A673 (cell line): ENCODE measurements at regions not wholly inside any gene's neighbourhood (a gene's known extent, or its start where the extent isn't known, plus 50 kb on each side); places are given as distances from the start of the nearest gene placed in this dataset.

Experiments used
- CTCF ChIP-seq: fragments of 300-800, 200-600 bp; sonication (generic); conservative IDR thresholded peaks from 2 replicates; pipeline ENCODE4 v1.5.1; 2017; ENCODE audit warnings: low read depth, mild to moderate bottlenecking, antibody characterized with exemption, low read length, moderate library complexity, mixed read lengths
- EZH2 ChIP-seq: fragments of 200-600 bp; sonication (generic); IDR thresholded peaks from 2 replicates; pipeline ENCODE4 v1.6.1; 2017; ENCODE audit warnings: borderline replicate concordance, low read depth, mild to moderate bottlenecking, mixed read lengths, antibody characterized with exemption, low read length; ENCODE audit not compliant: poor library complexity, severe bottlenecking

- TF ChIP-seq CTCF (no peak), EZH2 (no peak)
These were observed 195.7 kb downstream of the PALM2AKAP2 start for GRCh38 chr9:109975574-109976295.
